Peyer's patch (tissue), 4 donors: ENCODE measurements at regions not wholly inside any gene's neighbourhood (a gene's known extent, or its start where the extent isn't known, plus 50 kb on each side); places are given as distances from the start of the nearest gene placed in this dataset.

Source experiments
- POLR2A ChIP-seq, 2 donors: fragments of 450-650 bp; IDR thresholded peaks; one replicate each; pipeline ENCODE4 v1.5.1; 2017; ENCODE audit warnings: antibody characterized with exemption in 2 of 2, mild to moderate bottlenecking in 2 of 2, moderate library complexity in 2 of 2
- TF ChIP-seq, protein P1 (sequence below), 6 experiments: fragments of 450-650 bp in 4 of 6; fragments of 200-600 bp in 2 of 6; sonication (generic) in 1 of 6; IDR thresholded peaks; one replicate each; pipeline ENCODE4 v1.5.1; 2017 to 2019; ENCODE audit warnings: antibody characterized with exemption in 6 of 6, mild to moderate bottlenecking in 3 of 6, moderate library complexity in 1 of 6

DNA sequence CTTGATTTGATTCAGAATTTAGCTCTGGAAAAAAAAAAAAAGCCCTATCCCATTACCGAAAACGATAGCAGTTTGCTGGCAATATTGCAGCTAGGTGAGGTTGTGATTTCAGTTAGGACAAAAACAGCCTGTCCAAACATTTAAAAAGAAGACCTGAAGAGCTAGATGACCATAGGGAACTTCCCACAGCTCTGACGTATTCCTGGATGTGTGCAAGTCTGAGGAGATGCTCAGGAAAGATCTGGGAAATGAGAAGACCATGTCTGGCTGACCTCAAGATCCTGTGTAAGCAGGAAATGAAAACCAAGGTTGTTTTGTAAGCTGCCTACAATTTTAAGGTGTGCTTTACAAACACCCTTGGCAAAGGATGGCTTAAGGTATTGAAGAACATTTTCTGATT lies 88.7 kb downstream of the RAMP3 start:
- TF ChIP-seq, protein P1, sequence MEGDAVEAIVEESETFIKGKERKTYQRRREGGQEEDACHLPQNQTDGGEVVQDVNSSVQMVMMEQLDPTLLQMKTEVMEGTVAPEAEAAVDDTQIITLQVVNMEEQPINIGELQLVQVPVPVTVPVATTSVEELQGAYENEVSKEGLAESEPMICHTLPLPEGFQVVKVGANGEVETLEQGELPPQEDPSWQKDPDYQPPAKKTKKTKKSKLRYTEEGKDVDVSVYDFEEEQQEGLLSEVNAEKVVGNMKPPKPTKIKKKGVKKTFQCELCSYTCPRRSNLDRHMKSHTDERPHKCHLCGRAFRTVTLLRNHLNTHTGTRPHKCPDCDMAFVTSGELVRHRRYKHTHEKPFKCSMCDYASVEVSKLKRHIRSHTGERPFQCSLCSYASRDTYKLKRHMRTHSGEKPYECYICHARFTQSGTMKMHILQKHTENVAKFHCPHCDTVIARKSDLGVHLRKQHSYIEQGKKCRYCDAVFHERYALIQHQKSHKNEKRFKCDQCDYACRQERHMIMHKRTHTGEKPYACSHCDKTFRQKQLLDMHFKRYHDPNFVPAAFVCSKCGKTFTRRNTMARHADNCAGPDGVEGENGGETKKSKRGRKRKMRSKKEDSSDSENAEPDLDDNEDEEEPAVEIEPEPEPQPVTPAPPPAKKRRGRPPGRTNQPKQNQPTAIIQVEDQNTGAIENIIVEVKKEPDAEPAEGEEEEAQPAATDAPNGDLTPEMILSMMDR (IDR thresholded peaks at IDR 0.05), result no peak
- TF ChIP-seq POLR2A (IDR thresholded peaks at IDR 0.05), result no peak
